ENCODE measurements at regions not wholly inside any gene's neighbourhood (a gene's known extent, or its start where the extent isn't known, plus 50 kb on each side); places are given as distances from the start of the nearest gene placed in this dataset.

GRCh38 chr7:155962191-155962967 is 150.1 kb upstream of the SHH start:
- Histone ChIP-seq H3K27me3 (no peaks in the 10 kb centered on the region), H3K4me3 (peak overlapping the region in 2 of 3 donors; percentile 27 to 32), H3K9me3 (no peaks in the 10 kb centered on the region), H3K4me1 (no peaks in the 10 kb centered on the region), H3K36me3 (no peaks in the 10 kb centered on the region), H3K27ac (peak overlapping the region in 1 of 2 donors; percentile 65)
- TF ChIP-seq CTCF (IDR thresholded peaks at IDR 0.05): no peak
- DNase-seq (ENCODE audit: low spot score in 2 of 2): no peak
- intact Hi-C loops (cut with DNase I; ENCODE audit: low total_unique reads): no loop called here

GRCh38 chr7:155961241-155962190 is 149.3 kb upstream of the SHH start:
- no peaks in the 10 kb centered on the region for H3K9me3 ChIP-seq
- H3K4me3 ChIP-seq: peak overlapping the region in 2 of 3 donors; percentile 27 to 32
- no peaks in the 10 kb centered on the region for H3K27me3 ChIP-seq
- H3K27ac ChIP-seq: peak overlapping the region; percentile 43 to 65
- H3K4me1 ChIP-seq: no peaks in the 10 kb centered on the region
- peak in 1 of 2 donors; percentile 88 for DNase-seq (ENCODE audit: low spot score in 2 of 2)
- no peaks in the 10 kb centered on the region for H3K36me3 ChIP-seq
- intact Hi-C loops (cut with DNase I; ENCODE audit: low total_unique reads): no loop called here
- TF ChIP-seq CTCF (IDR thresholded peaks at IDR 0.05) (no peak), POLR2A (IDR thresholded peaks at IDR 0.05) (no peak), POLR2AphosphoS5 (IDR thresholded peaks at IDR 0.05) (no peak)

- DNase-seq (ENCODE audit: low spot score in 2 of 2): no peak
- intact Hi-C loops (cut with DNase I; ENCODE audit: low total_unique reads): no loop called here
Measured at GRCh38 chr7:155959894-155960293, 147.6 kb upstream of the SHH start.

GRCh38 chr7:155956977-155957376 is 144.7 kb upstream of the SHH start:
- TF ChIP-seq POLR2A (IDR thresholded peaks at IDR 0.05): no peak
- TF ChIP-seq CTCF (IDR thresholded peaks at IDR 0.05): no peak
- TF ChIP-seq POLR2AphosphoS5 (IDR thresholded peaks at IDR 0.05): no peak
- intact Hi-C loops (cut with DNase I; ENCODE audit: low total_unique reads): no loop called here
- DNase-seq (ENCODE audit: low spot score in 2 of 2): no peak

More at GRCh38 chr7:155959894-155960293, 147.6 kb upstream of the SHH start:
- no peaks in the 10 kb centered on the region for H3K27me3 ChIP-seq
- H3K36me3 ChIP-seq: no peaks in the 10 kb centered on the region
- no peak for TF ChIP-seq CTCF (IDR thresholded peaks at IDR 0.05)
- TF ChIP-seq POLR2A (IDR thresholded peaks at IDR 0.05): no peak
- no peak for TF ChIP-seq POLR2AphosphoS5 (IDR thresholded peaks at IDR 0.05)
- H3K27ac ChIP-seq: no peak overlapping the region
- no peaks in the 10 kb centered on the region for H3K4me1 ChIP-seq
- H3K4me3 ChIP-seq: no peak overlapping the region
- no peaks in the 10 kb centered on the region for H3K9me3 ChIP-seq

GRCh38 chr7:155955367-155955635 is 143.0 kb upstream of the SHH start:
- TF ChIP-seq CTCF (IDR thresholded peaks at IDR 0.05) (no peak), POLR2A (IDR thresholded peaks at IDR 0.05) (no peak), POLR2AphosphoS5 (IDR thresholded peaks at IDR 0.05) (no peak)
- intact Hi-C loops (cut with DNase I; ENCODE audit: low total_unique reads): no loop called here
- H3K4me3 ChIP-seq: no peak overlapping the region
- DNase-seq (ENCODE audit: low spot score in 2 of 2): no peak
- no peak overlapping the region for H3K27ac ChIP-seq
- no peaks in the 10 kb centered on the region for H3K36me3 ChIP-seq
- no peaks in the 10 kb centered on the region for H3K9me3 ChIP-seq
- no peaks in the 10 kb centered on the region for H3K27me3 ChIP-seq
- H3K4me1 ChIP-seq: no peaks in the 10 kb centered on the region

More at GRCh38 chr7:155956977-155957376, 144.7 kb upstream of the SHH start:
- H3K4me1 ChIP-seq: no peaks in the 10 kb centered on the region
- H3K27me3 ChIP-seq: no peaks in the 10 kb centered on the region
- H3K27ac ChIP-seq: no peak overlapping the region
- H3K36me3 ChIP-seq: no peaks in the 10 kb centered on the region
- no peak overlapping the region for H3K4me3 ChIP-seq
- H3K9me3 ChIP-seq: no peaks in the 10 kb centered on the region

All from breast epithelium (tissue), 4 donors.